NCI-H146 (cell line): ENCODE measurements at regions not wholly inside any gene's neighbourhood (a gene's known extent, or its start where the extent isn't known, plus 50 kb on each side); places are given as distances from the start of the nearest gene placed in this dataset.

ENCODE experiments used
- DNase-seq: peaks from one replicate; lab custom pipeline; 2025; lab: John Stamatoyannopoulos, UW

DNA sequence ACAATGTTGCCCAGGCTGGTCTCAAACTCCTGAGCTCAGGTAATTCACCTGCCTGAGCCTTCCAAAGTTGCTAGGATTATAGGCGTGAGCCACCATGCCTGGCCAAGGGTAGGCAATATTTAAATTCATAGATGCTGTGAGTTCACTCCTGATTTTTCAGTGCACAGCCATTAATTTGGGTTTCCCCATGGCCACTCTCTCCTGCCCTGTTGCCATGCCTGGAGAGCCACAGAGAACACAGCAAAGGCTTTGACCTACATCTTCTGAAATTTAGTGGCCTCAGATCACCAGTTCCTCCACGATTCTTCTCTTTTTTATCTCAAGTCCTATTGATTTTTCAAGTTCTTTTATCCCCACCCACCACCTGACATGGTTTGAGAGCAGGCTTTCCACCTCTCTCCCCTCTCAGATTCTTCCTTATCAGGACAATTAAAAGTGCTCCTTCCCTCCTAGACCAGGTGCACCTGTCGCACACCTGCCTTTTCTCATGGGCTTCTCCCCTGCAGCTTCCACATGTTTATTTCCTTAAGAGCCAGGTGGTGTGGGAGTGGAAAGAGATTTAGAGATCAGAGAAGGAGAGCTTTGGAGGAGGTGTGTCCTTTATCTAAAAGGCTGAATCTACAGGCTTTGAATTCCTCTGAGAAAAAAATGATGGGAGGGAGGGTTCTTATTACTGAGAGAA is 123.8 kb downstream of the ADRA2A start:
- peak; percentile 62 for DNase-seq

DNA sequence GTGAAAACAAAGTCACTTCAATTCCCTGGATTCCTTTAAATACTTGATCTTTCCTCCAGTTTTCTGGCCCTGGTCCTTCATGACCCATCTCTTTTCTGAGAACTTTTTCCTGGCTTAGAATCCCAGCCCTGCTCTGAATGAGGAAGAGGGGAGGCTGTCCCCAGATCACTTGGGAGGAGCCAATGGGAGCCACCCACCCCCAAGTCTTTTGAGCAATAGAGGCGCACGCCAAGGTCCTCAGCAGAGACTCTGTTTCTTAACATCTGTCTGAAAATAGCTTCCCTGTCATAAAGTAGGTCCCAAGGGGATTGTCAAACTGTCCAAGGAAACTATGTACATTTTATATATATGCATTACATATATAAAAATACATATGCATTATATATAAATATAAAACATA is 126.8 kb downstream of the ADRA2A start:
- DNase-seq: no peak

DNA sequence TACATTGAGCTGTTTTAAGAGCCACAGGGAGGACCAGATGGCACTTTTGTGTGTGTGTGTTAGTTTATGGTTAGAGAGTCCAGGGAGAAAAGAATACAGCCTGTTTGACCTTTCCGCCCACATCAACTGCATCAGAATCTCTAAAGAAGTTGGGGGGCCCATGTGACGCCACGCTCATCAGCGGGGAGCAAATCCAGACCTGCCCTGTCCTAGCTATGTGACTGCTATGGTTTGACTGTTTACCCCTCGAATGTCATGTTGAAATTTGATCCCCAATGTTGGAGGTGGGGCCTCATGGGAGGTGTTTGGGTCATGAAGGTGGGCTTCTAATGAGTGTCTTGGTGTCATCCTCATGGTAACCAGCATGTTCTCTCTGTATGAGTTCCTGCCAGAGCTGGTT is 128.0 kb downstream of the ADRA2A start:
- no peak for DNase-seq

DNA sequence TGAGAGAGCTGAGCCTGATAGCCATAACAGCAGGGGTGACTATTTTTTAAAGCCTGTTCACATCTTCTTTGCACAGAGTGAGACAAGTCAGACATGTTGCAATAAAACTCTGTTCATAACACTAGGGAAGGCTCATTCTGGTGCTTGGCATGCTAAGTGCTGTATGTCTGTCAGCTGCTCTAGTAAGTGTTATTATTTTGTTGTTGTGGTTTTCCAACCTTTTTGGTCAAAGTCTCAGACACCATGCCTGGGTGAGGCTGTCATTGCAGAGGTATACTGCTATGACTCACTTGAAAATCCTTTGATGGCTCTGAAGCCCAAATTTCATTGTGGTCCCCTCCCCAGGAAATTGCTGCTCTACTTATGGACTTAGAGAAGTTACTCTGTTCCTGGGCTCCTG is 129.7 kb downstream of the ADRA2A start:
- no peak for DNase-seq

DNA sequence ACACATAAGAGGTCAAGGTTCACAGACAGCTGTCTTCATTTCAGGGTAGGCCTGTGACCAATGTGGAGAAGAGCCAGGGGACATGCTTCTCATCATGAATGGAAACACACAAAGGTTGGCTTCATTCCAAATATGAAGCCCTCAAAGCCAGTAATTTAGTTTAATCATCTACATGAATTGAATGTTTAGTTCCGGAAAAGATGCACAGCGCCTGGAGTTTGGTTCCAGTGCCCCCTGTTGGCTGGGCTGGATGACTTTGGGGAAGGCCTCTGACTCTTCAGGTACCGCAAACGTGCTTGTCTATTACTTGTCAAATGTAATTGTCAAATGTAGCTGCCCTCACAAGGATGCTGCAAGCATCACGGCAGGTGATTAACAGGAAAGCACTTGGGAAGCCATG is 130.7 kb downstream of the ADRA2A start:
- peak; percentile 5 for DNase-seq

DNA sequence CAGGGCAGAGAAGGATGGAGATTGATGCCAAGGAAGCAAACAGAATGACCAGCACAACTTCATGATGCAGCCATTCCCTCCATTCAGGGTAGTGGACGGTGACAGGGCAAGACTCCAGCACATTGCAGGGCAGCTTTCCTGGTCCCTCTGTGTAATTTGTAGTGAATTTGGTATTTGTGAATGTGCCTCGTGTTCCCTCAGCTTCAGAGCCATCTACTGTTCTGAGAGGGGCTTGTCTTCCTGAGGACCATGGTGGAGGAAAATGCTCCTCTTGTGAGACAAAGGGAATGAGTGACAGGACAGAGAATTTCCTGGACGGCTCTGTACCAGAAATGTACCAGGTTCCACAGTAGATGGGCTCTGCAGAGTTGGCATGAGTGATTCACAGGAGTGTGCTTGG is 132.1 kb downstream of the ADRA2A start:
- DNase-seq: no peak

DNA sequence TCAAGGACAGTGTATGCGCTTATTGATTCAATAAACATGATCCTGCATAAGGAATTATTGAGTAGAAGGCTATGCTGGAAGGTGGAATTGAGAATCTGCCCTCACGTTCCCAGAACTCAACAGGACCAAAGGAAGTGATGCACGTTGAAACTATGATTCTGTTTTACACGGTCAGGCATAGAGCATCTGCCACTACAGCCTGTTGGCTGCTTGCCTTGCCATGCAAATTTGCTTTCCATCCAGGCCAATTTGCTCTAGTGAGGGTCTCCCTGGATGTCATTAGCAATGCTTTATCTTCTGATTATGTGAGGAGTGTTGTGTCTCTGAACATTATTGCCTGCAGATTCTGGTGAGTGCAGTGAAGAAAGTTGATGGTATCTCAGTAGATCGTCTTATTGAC is 132.9 kb downstream of the ADRA2A start:
- DNase-seq: no peak

DNA sequence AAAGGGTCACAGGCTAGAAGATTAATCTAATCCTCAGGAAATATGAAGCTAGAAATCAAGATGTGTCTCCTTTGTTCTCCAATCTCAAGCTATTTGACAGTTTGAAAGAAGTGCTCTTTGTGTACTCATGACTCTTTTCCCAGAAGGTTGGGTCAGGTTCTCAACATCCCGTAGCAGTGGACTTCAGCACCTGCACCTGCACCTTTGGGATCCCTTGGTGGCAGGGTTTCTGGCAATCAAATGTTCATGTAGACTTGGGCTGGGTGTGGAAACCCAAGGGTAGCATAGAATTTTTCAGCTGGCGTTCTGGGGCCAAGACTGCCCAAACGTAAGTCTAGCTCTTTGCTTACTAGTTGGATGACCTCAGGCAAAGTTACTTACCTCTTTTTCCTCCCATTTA is 134.4 kb downstream of the ADRA2A start:
- no peak for DNase-seq

DNA sequence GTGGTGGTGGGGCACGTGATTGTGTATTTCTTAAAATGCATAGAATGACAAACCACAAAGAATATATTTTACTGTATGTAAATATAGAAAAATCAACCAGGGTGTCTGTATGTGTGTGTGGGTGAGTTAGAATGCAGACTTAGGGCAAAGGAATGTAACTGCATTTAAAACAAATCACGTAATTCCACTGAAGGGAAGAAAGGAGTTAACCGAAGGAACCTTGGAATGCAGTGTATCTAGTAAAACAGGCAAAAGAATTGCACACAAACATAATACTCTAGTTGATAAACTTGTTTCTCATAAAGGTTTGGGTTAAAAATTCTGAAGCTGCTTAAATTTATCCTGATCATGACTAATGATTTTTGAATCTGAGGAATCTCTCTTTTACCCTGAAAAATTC is 134.9 kb downstream of the ADRA2A start:
- no peak for DNase-seq

DNA sequence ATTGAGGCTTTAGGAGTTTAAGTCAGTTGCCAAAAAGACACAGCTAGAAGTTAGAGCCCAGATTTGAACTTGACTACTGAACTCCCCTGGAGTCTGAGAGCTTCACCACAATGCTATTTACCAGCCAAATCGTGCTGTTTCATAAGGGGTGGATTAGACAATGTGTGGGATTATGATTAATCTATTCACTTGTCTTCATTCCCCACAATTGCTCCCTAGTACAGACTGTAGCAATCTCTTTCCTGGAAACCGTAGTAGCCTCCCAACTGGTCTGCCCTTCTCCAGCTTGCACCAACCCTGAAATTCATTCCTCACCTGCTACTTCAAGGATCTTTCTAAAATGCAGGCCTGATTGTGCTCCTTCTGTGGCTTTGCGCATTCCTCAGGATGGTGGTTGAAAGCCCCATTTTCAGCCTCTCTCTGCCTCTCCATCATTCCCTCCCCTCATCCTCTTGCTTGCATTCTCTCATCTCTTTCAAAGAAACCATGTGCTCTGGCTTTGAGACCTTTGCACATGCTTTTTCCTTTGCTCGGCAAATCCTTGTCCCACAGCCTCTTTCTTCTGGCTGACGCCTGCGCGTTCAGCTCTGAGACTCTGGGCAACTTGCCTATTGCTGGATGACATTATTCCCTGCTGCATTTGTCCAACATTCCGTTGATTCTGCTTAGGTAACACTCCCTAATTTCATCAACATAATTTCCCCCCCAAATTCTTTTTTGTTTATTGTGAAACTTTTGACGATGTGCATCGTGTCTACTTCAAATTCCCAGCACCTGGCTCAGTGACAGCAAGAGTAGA is 145.1 kb downstream of the ADRA2A start:
- DNase-seq: no peak

DNA sequence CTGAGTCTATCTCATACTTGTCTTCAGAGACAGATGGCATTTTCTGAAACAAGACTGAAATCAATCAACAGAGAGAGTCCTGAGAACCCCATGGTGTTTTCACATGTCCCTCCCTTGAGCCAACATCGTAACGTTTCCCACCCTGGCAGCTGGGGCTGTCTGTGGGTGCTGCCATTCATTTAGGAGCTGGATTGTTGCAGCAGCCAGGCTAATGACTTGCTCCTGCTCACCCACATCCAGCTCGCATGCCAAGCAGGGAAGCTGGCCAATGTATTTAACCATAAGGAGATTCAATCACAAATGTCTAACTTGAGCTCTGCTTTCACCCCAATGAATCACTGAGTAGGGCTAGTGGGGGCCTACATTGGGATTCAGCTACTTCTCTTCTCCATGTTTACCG is 146.1 kb downstream of the ADRA2A start:
- DNase-seq: no peak

DNA sequence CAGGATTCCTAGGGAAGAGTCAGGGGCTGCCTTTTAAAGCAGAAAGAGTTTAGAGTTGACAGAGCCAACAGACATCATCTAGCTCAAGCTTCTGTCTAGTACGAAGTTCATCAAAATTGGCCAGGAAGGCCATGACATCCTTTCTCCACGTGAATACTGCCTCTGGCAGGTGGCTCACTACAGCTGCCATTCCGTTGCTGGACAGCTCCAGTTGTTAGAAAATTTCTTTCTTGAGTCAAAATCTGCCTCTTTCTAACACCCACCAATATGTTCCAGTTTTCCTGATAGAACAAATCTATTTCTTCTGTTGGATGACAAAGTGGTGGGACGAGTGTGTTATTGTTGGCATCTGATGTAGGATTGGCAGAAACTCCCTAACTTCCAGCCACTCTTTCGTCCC is 154.9 kb downstream of the ADRA2A start:
- no peak for DNase-seq

DNA sequence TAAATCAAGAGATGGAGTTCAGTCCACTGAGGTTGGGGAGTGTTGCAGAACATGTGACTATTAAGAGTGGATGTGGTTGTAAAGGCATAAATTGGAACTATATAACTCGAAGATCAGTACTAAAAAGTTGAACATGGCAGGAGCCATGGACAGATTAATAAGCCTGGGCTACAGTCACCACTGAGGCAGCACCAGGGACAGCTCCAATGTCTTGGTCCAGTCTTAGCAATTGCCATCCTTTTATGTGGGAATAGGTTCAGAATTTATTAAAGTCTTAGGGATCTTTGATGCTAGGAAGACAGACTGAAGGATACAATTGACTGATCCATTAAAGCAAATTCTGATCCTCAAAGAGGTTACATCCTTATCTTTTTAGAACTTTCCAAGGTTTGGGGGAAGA is 156.6 kb downstream of the ADRA2A start:
- no peak for DNase-seq

DNA sequence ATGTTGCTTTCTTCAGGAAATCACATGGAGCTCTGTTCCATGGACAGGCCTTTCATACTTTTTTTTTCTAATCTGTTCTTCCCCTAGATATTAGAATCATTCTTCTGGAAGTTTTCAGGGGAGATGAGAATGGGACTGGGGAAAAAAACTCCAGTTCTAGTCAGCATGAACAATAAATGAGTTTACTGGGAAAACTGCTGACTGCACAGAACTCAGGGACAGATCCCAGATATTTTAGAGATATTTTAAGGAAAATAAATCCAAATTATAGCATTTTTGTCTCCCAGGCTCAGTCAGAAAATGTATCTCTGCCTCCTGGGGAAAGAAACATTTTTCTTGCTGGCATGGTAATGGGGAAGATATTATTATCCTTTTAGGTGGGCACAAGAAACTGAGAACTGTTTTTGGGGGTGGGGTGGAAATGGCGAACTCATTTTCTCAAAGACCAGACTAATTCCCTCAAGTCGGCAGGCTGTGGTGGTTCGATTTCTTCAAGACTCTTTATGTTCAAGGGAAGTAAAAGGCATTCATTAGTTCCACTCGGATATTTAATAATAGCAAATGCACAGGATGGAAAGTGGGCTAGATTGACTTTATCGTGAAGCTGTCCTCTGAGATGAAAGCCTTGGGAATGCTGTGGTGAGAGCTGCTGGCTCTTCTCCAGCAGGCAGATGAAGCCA is 157.5 kb downstream of the ADRA2A start:
- DNase-seq: no peak

DNA sequence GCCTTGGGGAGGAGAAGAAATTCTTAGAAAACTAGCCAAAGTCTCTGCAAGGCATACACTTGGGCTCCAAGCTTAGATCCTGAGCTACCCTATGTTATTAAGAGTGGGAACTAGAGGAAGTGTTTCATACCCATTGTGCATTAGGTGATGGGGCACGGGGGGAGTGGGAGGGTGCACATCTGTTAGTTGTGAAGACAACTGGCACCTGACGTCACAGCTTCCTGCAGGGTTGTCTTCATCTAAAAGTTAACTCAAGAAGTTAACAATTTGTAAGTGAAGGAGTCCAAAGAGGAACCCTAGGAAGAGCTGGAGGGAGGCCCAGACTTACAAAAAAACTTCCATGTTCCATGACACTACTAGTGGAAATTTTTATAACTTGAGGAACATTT is 158.1 kb downstream of the ADRA2A start:
- DNase-seq: no peak

DNA sequence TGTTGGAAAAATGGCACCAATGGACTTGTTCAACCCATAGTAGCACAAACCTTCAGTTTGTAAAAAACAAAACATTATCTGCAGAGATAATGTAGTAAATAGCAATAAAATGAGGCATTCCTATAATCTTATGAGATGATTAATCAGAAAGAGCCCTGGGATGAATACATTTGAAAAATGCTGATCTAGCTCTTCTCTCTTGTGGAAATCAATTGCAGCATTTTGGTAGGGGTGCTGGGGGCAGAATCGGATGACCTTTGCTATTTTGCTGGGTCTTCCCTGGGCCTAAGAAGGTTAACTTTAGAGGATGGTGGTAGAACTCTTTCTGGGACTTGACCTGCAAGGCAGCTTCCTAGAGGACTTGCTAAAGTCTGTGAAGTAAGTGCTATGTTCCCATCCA is 163.5 kb downstream of the ADRA2A start:
- no peak for DNase-seq

DNA sequence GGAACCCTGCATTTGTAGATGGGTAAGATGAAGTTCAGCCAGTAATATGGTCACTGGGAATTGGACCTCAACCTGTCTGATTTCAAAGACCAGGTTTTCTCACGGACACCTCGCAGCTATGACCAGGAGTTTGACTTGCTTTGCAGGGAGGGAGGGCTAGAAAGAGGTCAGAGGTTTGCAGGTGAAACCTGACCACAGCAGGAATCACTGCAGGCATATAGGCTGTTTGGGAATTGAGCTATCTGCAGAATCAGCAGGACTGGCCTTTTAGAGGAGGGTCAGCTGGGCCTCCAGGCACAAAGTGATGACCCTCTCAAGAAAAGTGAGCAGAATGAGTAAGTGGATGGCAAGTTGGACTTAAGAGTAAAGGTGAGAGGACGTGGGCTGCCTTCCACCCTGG is 166.3 kb downstream of the ADRA2A start:
- DNase-seq: no peak

DNA sequence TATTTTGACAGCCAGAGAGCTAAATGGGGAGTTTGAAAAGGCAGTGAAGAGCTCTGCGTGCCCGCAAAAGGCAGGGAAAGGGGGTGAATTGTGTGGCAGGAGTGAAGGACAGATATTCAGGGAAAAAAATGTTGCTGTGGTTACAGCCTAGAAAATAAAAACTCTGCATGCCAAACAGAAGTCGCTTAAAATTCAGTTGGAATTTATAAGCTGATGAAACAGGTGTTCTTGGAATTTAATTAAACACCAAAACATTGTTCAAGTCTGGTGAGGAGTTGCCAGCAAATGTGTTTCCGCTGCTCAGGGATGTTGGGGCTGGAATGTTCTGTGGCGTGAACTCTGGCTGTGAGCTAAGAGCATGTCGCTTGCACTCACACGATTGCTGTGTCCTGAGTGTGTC is 169.3 kb downstream of the ADRA2A start:
- DNase-seq: no peak

DNA sequence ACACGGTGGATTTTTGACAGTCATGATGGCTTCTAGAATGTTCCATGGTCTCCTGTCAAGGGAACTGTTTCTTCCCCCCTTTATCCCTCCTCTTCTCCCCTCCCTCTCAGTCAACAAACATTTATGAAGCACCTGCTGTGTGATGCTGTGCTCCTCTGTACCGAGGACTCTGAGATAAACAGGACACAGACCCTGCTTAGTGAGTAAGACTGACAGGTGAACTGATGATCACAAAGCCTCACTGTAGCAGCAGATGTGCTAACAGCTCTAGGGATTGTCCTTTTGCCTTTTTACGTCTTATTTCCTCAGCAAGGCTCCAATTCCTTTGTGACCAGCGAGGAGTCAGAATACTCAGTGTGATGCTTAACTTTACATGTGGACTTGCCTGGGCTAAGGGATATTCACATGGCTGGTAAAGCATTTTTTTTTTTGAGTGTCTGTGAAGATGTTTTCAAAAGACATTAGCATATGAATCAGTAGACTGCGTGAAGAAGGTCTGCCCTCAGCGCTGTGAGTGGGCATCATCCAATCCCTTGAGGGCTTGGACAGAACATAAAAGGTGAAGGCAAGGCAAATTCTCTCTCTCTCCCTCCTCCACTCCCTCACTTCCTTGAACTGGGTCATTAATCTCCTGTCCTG is 170.1 kb downstream of the ADRA2A start:
- DNase-seq: peak; percentile 3

DNA sequence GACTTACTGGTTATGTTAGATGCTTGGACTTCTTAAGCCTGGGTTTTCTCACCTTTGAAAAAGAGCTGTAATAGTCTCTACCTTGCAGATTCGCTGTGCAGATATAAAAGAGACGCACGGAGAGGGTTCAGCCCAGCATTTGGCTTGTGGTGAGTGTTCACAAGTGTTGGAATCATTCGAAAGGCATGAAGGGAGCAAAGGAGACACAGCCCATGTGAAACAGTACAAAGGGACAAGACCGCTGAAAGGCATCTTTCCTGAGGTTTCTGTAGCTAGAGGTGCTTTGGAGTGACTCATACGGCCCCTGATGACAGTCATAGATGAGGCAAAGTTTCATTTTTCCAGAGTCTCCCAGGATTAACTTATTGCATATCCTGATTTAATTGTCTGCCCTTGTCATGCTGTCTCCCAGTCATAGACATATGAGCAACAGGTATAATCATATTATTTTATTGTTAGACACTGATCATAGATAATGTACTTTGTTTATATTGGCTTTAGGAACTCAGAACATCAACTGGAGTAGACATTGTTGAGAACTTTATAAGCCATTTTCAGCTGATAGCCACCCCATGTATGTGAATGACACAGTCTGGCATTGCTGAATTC is 171.1 kb downstream of the ADRA2A start:
- no peak for DNase-seq

DNA sequence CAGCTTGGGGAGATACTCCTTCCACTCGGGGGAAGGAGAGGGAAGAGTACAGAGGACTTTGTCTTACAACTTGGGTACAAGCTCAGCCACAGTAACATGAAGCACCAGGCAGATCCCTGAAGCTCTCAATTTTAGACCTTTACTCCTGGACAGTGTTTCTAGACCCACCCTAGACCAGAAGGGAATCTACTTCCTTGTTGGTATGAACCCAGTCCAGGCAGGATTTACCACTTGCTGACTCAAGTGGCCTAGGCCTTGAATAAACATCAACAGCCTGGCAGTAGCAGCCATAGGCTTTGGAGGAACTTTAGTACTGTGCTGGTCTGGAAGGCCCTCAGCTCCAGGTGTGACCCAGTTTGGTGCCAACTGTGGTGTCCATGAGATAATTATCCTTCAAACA is 173.1 kb downstream of the ADRA2A start:
- DNase-seq: no peak

DNA sequence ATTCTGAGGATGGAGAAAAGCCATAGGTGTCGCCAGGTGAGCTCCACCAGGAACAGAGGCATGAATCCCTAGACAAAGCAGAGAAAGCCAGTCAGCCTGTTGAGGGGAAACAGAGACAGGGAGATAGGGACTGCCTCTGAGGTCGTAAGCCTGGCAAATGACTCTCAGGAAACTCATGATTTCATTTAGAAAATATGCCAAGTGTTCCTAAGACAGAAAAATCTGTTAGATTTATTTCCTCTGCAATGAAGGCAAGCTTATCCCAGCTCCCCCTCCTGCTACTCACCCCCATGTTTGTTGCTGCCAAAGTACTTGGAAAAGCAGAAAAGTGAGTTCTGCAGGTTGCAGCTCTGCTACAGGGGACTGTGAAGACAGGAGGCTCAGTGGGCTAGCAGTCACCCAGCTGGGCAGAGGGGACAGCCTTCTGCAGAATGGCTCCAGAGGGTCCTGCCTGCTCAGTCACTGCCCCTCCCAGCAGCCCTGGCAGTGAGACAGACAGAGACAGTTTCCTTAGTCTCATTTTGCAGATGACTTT is 184.3 kb downstream of the ADRA2A start:
- DNase-seq: no peak
